IMR-90 (cell line): ENCODE measurements at regions not wholly inside any gene's neighbourhood (a gene's known extent, or its start where the extent isn't known, plus 50 kb on each side); places are given as distances from the start of the nearest gene placed in this dataset.

ENCODE experiments used
- ATAC-seq: fragments of 200-7000 bp; cut with Tn5 transposase; 2 replicates; pipeline ENCODE4 v1.9.1; 2020; ENCODE audit warnings: low read depth, mild to moderate bottlenecking, moderate library complexity
- BruUV-seq: library from RNA; stranded (reverse); fragments of 400-500 nt; replicated peaks from 2 replicates; lab custom pipeline; 2021; lab: Mats Ljungman, UMichigan
- CTCF ChIA-PET: fragments of 300-600 bp; formaldehyde crosslinking; extraction: SDS; loops from one replicate; lab custom pipeline; 2021; ENCODE audit warnings: antibody characterized with exemption; lab: Yijun Ruan, JAX
- POLR2A ChIA-PET: fragments of 300-600 bp; sonication (Branson Sonifier 250); formaldehyde crosslinking; loops from one replicate; lab custom pipeline; 2022; ENCODE audit warnings: antibody characterized with exemption; ENCODE audit not compliant: unreplicated experiment; lab: Charles Lee
- DNase-seq: peaks from one replicate; pipeline ENCODE4 v3.0.0; 2013
- H2AFZ ChIP-seq: replicated peaks from 2 replicates; pipeline ENCODE3; 2013; ENCODE audit warnings: low read length, mild to moderate bottlenecking; ENCODE audit not compliant: poor library complexity
- H2AK5ac ChIP-seq: 2 replicates; pipeline ENCODE4 v1.6.1; 2013; ENCODE audit warnings: low read depth, low read length, inconsistent platforms
- H2AK9ac ChIP-seq: replicated peaks from 2 replicates; pipeline ENCODE3; 2013; ENCODE audit warnings: mild to moderate bottlenecking, low read depth, low read length, moderate library complexity; ENCODE audit not compliant: poor library complexity
- H2BK120ac ChIP-seq: 2 replicates; pipeline ENCODE4 v1.6.1; 2013; ENCODE audit warnings: low read depth, low read length, inconsistent platforms
- H2BK15ac ChIP-seq: 3 replicates; pipeline ENCODE4 v1.6.1; 2013; ENCODE audit warnings: low read depth, low read length, inconsistent platforms
- H2BK20ac ChIP-seq: 2 replicates; pipeline ENCODE4 v1.6.1; 2013; ENCODE audit warnings: low read depth, mild to moderate bottlenecking, inconsistent platforms, low read length, moderate library complexity
- H2BK5ac ChIP-seq: 2 replicates; pipeline ENCODE4 v1.6.1; 2013; ENCODE audit warnings: mild to moderate bottlenecking, low read depth, low read length, inconsistent platforms; ENCODE audit not compliant: poor library complexity, severe bottlenecking
- H3K14ac ChIP-seq: replicated peaks from 2 replicates; pipeline ENCODE4 v1.6.1; 2013; ENCODE audit warnings: low read depth, low read length, inconsistent platforms
- H3K18ac ChIP-seq: 2 replicates; pipeline ENCODE4 v1.6.1; 2013; ENCODE audit warnings: low read depth, low read length, control low read depth
- H3K23ac ChIP-seq: 2 replicates; pipeline ENCODE4 v1.6.1; 2013; ENCODE audit warnings: low read depth, low read length, inconsistent platforms
- H3K27ac ChIP-seq: 2 replicates; pipeline ENCODE4 v1.5.1; 2013; ENCODE audit warnings: mild to moderate bottlenecking, control low read depth, low read length; ENCODE audit not compliant: insufficient read depth
- H3K27me3 ChIP-seq: 2 replicates; pipeline ENCODE4 v1.6.1; 2013; ENCODE audit warnings: low read length; ENCODE audit not compliant: control insufficient read depth, insufficient read depth
- H3K36me3 ChIP-seq: 2 replicates; pipeline ENCODE4 v1.6.1; 2013; ENCODE audit warnings: low read length, mixed read lengths; ENCODE audit not compliant: control insufficient read depth, insufficient read depth
- H3K4ac ChIP-seq: 2 replicates; pipeline ENCODE4 v1.6.1; 2013; ENCODE audit warnings: low read depth, low read length, inconsistent platforms
- H3K4me1 ChIP-seq: 2 replicates; pipeline ENCODE4 v1.6.1; 2013; ENCODE audit warnings: low read length, mixed read lengths; ENCODE audit not compliant: control insufficient read depth, insufficient read depth
- H3K4me2 ChIP-seq: 2 replicates; pipeline ENCODE4 v1.6.1; 2013; ENCODE audit warnings: low read depth, mild to moderate bottlenecking, control low read depth, low read length, moderate library complexity
- H3K4me3 ChIP-seq: 2 replicates; pipeline ENCODE4 v1.5.1; 2013; ENCODE audit warnings: low read depth, mild to moderate bottlenecking, control low read depth, low read length, moderate library complexity; ENCODE audit not compliant: insufficient read depth
- H3K56ac ChIP-seq: 2 replicates; pipeline ENCODE4 v1.6.1; 2013; ENCODE audit warnings: low read length, inconsistent platforms; ENCODE audit not compliant: insufficient read depth; ENCODE audit errors: extremely low read depth
- H3K79me1 ChIP-seq, 2 experiments: 2 replicates each; pipeline ENCODE4 v1.6.1; 2013; ENCODE audit warnings: low read length in 2 of 2, inconsistent platforms in 1 of 2, low read depth in 1 of 2
- H3K9ac ChIP-seq: 2 replicates; pipeline ENCODE4 v1.6.1; 2013; ENCODE audit warnings: low read depth, low read length, control low read depth
- H3K9me1 ChIP-seq: 2 replicates; pipeline ENCODE4 v1.6.1; 2013; ENCODE audit warnings: low read length, inconsistent platforms; ENCODE audit not compliant: insufficient read depth
- H3K9me3 ChIP-seq: 2 replicates; pipeline ENCODE4 v1.6.1; 2013; ENCODE audit warnings: low read length; ENCODE audit not compliant: control insufficient read depth, insufficient read depth
- H4K20me1 ChIP-seq: 2 replicates; pipeline ENCODE4 v1.6.1; 2013; ENCODE audit warnings: low read length, inconsistent platforms; ENCODE audit not compliant: insufficient read depth
- H4K5ac ChIP-seq: 2 replicates; pipeline ENCODE4 v1.6.1; 2013; ENCODE audit warnings: mild to moderate bottlenecking, low read depth, low read length, control low read depth
- H4K8ac ChIP-seq, 2 experiments: 2 replicates each; pipeline ENCODE4 v1.6.1; 2013; ENCODE audit warnings: low read depth in 2 of 2, low read length in 2 of 2, control low read depth in 1 of 2, inconsistent platforms in 1 of 2
- H4K91ac ChIP-seq: 2 replicates; pipeline ENCODE4 v1.6.1; 2013; ENCODE audit warnings: low read depth, low read length, inconsistent platforms; ENCODE audit not compliant: insufficient read depth
- BHLHE40 ChIP-seq: fragments of 150-350 bp; IDR thresholded peaks from 2 replicates; pipeline ENCODE4 v1.6.1; 2016; ENCODE audit warnings: mild to moderate bottlenecking, low read depth, low read length
- CEBPB ChIP-seq: IDR thresholded peaks from 2 replicates; pipeline ENCODE4 v1.6.1; 2012; ENCODE audit warnings: low read depth, low read length, improper control_type of control experiment
- CHD1 ChIP-seq: IDR thresholded peaks from 2 replicates; pipeline ENCODE4 v1.6.1; 2012; ENCODE audit warnings: low read depth, low read length, improper control_type of control experiment
- CTCF ChIP-seq: conservative IDR thresholded peaks from 2 replicates; pipeline ENCODE4 v1.5.1; 2012; ENCODE audit warnings: mild to moderate bottlenecking, low read depth, low read length, improper control_type of control experiment
- ELK1 ChIP-seq: fragments of 150-350 bp; IDR thresholded peaks from 2 replicates; pipeline ENCODE4 v1.6.1; 2016; ENCODE audit warnings: low read depth, mild to moderate bottlenecking, low read length, moderate library complexity, borderline replicate concordance
- FOS ChIP-seq: fragments of 150-350 bp; IDR thresholded peaks from 2 replicates; pipeline ENCODE4 v1.6.1; 2016; ENCODE audit warnings: low read depth, low read length
- MAFK ChIP-seq: IDR thresholded peaks from 2 replicates; pipeline ENCODE4 v1.6.1; 2012; ENCODE audit warnings: low read depth, low read length, improper control_type of control experiment
- MAZ ChIP-seq: IDR thresholded peaks from 2 replicates; pipeline ENCODE4 v1.6.1; 2012; ENCODE audit warnings: low read depth, mild to moderate bottlenecking, low read length, improper control_type of control experiment, moderate library complexity, borderline replicate concordance
- MXI1 ChIP-seq: IDR thresholded peaks from 2 replicates; pipeline ENCODE4 v1.6.1; 2012; ENCODE audit warnings: low read depth, mild to moderate bottlenecking, low read length, moderate library complexity, borderline replicate concordance
- NFE2L2 ChIP-seq: fragments of 150-350 bp; IDR thresholded peaks from 2 replicates; pipeline ENCODE4 v1.6.1; 2016; ENCODE audit warnings: low read depth, mild to moderate bottlenecking, low read length
- POLR2A ChIP-seq: IDR thresholded peaks from 2 replicates; pipeline ENCODE4 v1.6.1; 2012; ENCODE audit warnings: mild to moderate bottlenecking, low read depth, low read length
- RAD21 ChIP-seq: IDR thresholded peaks from 2 replicates; pipeline ENCODE4 v1.6.1; 2012; ENCODE audit warnings: low read length, improper control_type of control experiment
- RCOR1 ChIP-seq: IDR thresholded peaks from 2 replicates; pipeline ENCODE4 v1.6.1; 2012; ENCODE audit warnings: mild to moderate bottlenecking, low read length, improper control_type of control experiment; ENCODE audit not compliant: insufficient replicate concordance
- RFX5 ChIP-seq: IDR thresholded peaks from 2 replicates; pipeline ENCODE4 v1.8.0; 2012; ENCODE audit warnings: low read depth, mild to moderate bottlenecking, low read length, moderate library complexity
- SMC3 ChIP-seq: fragments of 150-350 bp; IDR thresholded peaks from 2 replicates; pipeline ENCODE4 v1.6.1; 2016; ENCODE audit warnings: low read depth, mild to moderate bottlenecking, antibody characterized with exemption, low read length, moderate library complexity
- USF2 ChIP-seq: fragments of 150-350 bp; IDR thresholded peaks from 2 replicates; pipeline ENCODE4 v1.6.1; 2017; ENCODE audit warnings: mild to moderate bottlenecking, antibody characterized with exemption, low read length, low read depth
- WGBS, 2 experiments: methylation state at CpG; one replicate each; pipeline versions ENCODE4 v1.1.5 to v1.1.7; 2013; ENCODE audit warnings: missing lambda C conversion rate in 2 of 2; ENCODE audit not compliant: insufficient read length in 1 of 2; ENCODE audit errors: extremely low coverage in 2 of 2; 5-methylcytosine and 5-hydroxymethylcytosine counted together
- dilution Hi-C: fragments of 300-500 bp; cut with HindIII; formaldehyde crosslinking; loops from one replicate; pipeline ENCODE4 v1.14.3; 2018; ENCODE audit warnings: low sequenced_read_pairs; ENCODE audit not compliant: unreplicated experiment
- in situ Hi-C: fragments of 300-500 bp; cut with MboI; formaldehyde crosslinking; loops from 3 replicates; pipeline ENCODE4 v1.14.3; 2019; ENCODE audit warnings: low sequenced_read_pairs, inconsistent platforms, mixed read lengths
- intact Hi-C: fragments of 100-400 bp; cut with micrococcal nuclease; formaldehyde crosslinking; loops from 2 replicates; pipeline ENCODE4 v1.10.0; 2022

GRCh38 chr6:94127716-94128115, 708.4 kb upstream of the EPHA7 start:
- Histone ChIP-seq H4K8ac (no peak overlapping the region), H2BK120ac (no peak overlapping the region), H3K23ac (no peak overlapping the region), H3K4me1 (no peaks in the 10 kb centered on the region), H3K4ac (no peak overlapping the region), H2AK9ac (no peak overlapping the region), H4K20me1 (no peaks in the 10 kb centered on the region), H3K79me1 (no peaks in the 10 kb centered on the region), H3K56ac (no peak overlapping the region), H3K27me3 (no peaks in the 10 kb centered on the region), H4K5ac (no peak overlapping the region), H3K4me2 (no peak overlapping the region), H3K9me3 (peaks cover 2% of the 10 kb centered on the region; the same call in 1 of the 2 replicates), H3K18ac (no peak overlapping the region), H3K36me3 (no peaks in the 10 kb centered on the region), H4K91ac (no peak overlapping the region), H3K9me1 (no peaks in the 10 kb centered on the region), H2BK20ac (no peak overlapping the region), H2AK5ac (no peak overlapping the region), H2BK15ac (no peak overlapping the region), H2BK5ac (no peak overlapping the region), H3K14ac (no peak overlapping the region), H2AFZ (no peak overlapping the region), H3K4me3 (no peak overlapping the region), H3K9ac (no peak overlapping the region), H3K27ac (no peak overlapping the region)
- in situ Hi-C loops (no loop called here), dilution Hi-C loops (no loop called here), intact Hi-C loops (no loop called here)
- no TSS peak for BruUV-seq
- CTCF ChIA-PET = no interaction called here
- POLR2A ChIA-PET = no interaction called here
- no peak for DNase-seq
- WGBS, 2 experiments = no CpG with 5 or more reads among the region's 1 CpG
- ATAC-seq = no peak
- TF ChIP-seq SMC3 (no peak), NFE2L2 (no peak), POLR2A (no peak), BHLHE40 (no peak), MAFK (no peak), MAZ (no peak), USF2 (no peak), CEBPB (no peak), RFX5 (no peak), RAD21 (no peak), CTCF (no peak), CHD1 (no peak), RCOR1 (no peak), FOS (no peak), ELK1 (no peak), MXI1 (no peak)
